Endothelial cell of umbilical vein (primary cell): ENCODE measurements at regions not wholly inside any gene's neighbourhood (a gene's known extent, or its start where the extent isn't known, plus 50 kb on each side); places are given as distances from the start of the nearest gene placed in this dataset.

ENCODE experiments used
- CTCF ChIP-seq, 2 donors: IDR thresholded peaks; 1 replicate in 1 of 2; 2 replicates in 1 of 2; pipeline ENCODE4 v1.5.1; 2011; ENCODE audit warnings: low read length in 2 of 2, mild to moderate bottlenecking in 2 of 2, moderate library complexity in 2 of 2, control low read depth in 1 of 2, inconsistent platforms in 1 of 2, low read depth in 1 of 2; ENCODE audit not compliant: insufficient read depth in 1 of 2; ENCODE audit errors: extremely low read depth in 1 of 2
- EZH2 ChIP-seq: IDR thresholded peaks from 2 replicates; pipeline ENCODE4 v1.6.1; 2012; ENCODE audit warnings: borderline replicate concordance, low read depth, mild to moderate bottlenecking, moderate library complexity, low read length, inconsistent platforms; ENCODE audit not compliant: severe bottlenecking
- FOS ChIP-seq: IDR thresholded peaks from 2 replicates; pipeline ENCODE4 v1.6.1; 2011; ENCODE audit warnings: mild to moderate bottlenecking, low read length, moderate library complexity, borderline replicate concordance; ENCODE audit not compliant: insufficient read depth
- JUN ChIP-seq: IDR thresholded peaks from 2 replicates; pipeline ENCODE4 v1.6.1; 2011; ENCODE audit warnings: borderline replicate concordance, low read depth; ENCODE audit not compliant: insufficient read length, insufficient read depth
- MAX ChIP-seq: IDR thresholded peaks from 2 replicates; pipeline ENCODE4 v1.6.1; 2011; ENCODE audit not compliant: insufficient read depth, insufficient read length
- POLR2A ChIP-seq: IDR thresholded peaks from 2 replicates; pipeline ENCODE4 v1.6.1; 2012; ENCODE audit warnings: low read depth, mild to moderate bottlenecking, control low read depth, low read length
- POLR2AphosphoS5 ChIP-seq: IDR thresholded peaks from 2 replicates; pipeline ENCODE4 v1.6.1; 2012; ENCODE audit warnings: low read depth, mild to moderate bottlenecking, control low read depth, low read length, moderate library complexity; ENCODE audit not compliant: insufficient read depth

GRCh38 chr3:152190636-152191183 is 78.0 kb upstream of the MBNL1 start:
- TF ChIP-seq CTCF (IDR thresholded peaks at IDR 0.05; ENCODE audit: extremely low read depth in 1 of 2, insufficient read depth in 1 of 2, low read depth in 1 of 2, low read length in 2 of 2) (no peak), MAX (no peak), EZH2 (no peak), POLR2AphosphoS5 (no peak), POLR2A (no peak), FOS (no peak), JUN (no peak)
